Esophagus muscularis mucosa (tissue), 3 donors: ENCODE measurements at regions not wholly inside any gene's neighbourhood (a gene's known extent, or its start where the extent isn't known, plus 50 kb on each side); places are given as distances from the start of the nearest gene placed in this dataset.

Experiments used
- POLR2A ChIP-seq: fragments of 450-650 bp; IDR thresholded peaks from one replicate; pipeline ENCODE4 v1.6.1; 2017; ENCODE audit warnings: antibody characterized with exemption, moderate library complexity, mild to moderate bottlenecking, low read depth
- TF ChIP-seq, protein P1 (sequence below), 3 experiments: fragments of 200-600 bp in 2 of 3; fragments of 450-650 bp in 1 of 3; sonication (generic) in 2 of 3; IDR thresholded peaks; one replicate each; pipeline ENCODE4 v1.5.1; 2017 to 2019; ENCODE audit warnings: antibody characterized with exemption in 3 of 3, mild to moderate bottlenecking in 2 of 3, moderate library complexity in 1 of 3

DNA sequence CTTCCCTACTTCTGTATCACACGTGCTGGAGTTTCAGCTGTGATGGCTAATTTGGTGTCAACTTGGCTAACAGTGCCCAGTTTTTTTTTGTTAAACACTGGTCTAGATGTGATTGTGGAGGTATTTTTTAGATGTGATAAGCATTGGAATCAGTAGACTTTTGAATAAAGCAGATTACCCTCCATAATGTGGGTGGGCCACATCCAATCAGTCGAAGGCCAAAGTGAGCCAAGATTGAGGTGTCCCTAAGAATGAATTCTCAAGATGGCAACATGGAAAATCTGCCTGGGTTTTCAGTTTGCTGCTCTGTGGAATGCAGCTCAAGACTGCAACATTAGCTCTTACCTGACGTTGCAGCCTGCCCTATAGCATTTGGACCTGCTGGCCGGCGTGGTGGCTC lies 68.8 kb upstream of the AGBL1 start:
- TF ChIP-seq, protein P1, sequence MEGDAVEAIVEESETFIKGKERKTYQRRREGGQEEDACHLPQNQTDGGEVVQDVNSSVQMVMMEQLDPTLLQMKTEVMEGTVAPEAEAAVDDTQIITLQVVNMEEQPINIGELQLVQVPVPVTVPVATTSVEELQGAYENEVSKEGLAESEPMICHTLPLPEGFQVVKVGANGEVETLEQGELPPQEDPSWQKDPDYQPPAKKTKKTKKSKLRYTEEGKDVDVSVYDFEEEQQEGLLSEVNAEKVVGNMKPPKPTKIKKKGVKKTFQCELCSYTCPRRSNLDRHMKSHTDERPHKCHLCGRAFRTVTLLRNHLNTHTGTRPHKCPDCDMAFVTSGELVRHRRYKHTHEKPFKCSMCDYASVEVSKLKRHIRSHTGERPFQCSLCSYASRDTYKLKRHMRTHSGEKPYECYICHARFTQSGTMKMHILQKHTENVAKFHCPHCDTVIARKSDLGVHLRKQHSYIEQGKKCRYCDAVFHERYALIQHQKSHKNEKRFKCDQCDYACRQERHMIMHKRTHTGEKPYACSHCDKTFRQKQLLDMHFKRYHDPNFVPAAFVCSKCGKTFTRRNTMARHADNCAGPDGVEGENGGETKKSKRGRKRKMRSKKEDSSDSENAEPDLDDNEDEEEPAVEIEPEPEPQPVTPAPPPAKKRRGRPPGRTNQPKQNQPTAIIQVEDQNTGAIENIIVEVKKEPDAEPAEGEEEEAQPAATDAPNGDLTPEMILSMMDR (IDR thresholded peaks at IDR 0.05): no peak
- no peak for TF ChIP-seq POLR2A
